ENCODE measurements at regions not wholly inside any gene's neighbourhood (a gene's known extent, or its start where the extent isn't known, plus 50 kb on each side); places are given as distances from the start of the nearest gene placed in this dataset.

GRCh38 chr14:51189600-51190376, 50.3 kb upstream of the TMX1 start:
- Histone ChIP-seq H3K27ac (no peak overlapping the region), H3K4me3 (no peak overlapping the region), H3K27me3 (no peaks in the 10 kb centered on the region), H3K9me3 (no peaks in the 10 kb centered on the region), H3K36me3 (no peaks in the 10 kb centered on the region), H3K4me1 (no peaks in the 10 kb centered on the region)
- intact Hi-C loops (cut with DNase I; ENCODE audit: low total_unique reads) (no loop called here), in situ Hi-C loops (cut with MboI; ENCODE audit: low sequenced_read_pairs in 4 of 4) (no loop called here)
- ATAC-seq (no peak), DNase-seq (no peak)
- no peak for TF ChIP-seq POLR2A (IDR thresholded peaks at IDR 0.05)
- no peak for TF ChIP-seq CTCF (IDR thresholded peaks at IDR 0.05 in 4 of 5, conservative IDR thresholded peaks at IDR 0.05 in 1 of 5)

All from gastrocnemius medialis (tissue), 4 donors.